NCI-H774 (cell line): ENCODE measurements at regions not wholly inside any gene's neighbourhood (a gene's known extent, or its start where the extent isn't known, plus 50 kb on each side); places are given as distances from the start of the nearest gene placed in this dataset.
"Not testable (repeated sequence)": the region's sequence is repeated elsewhere in the genome, so short reads cannot be mapped to it uniquely, and the experiment has no call there.

Experiments
- DNase-seq: peaks from one replicate; lab custom pipeline; 2025; lab: John Stamatoyannopoulos, UW

GRCh38 chr6:27582928-27583725, 110.2 kb upstream of the ZNF184 start:
- DNase-seq, result peak; percentile 18

GRCh38 chr6:27579973-27580372, 107.1 kb upstream of the ZNF184 start:
- no peak for DNase-seq

GRCh38 chr6:27577922-27578321, 105.0 kb upstream of the ZNF184 start:
- no peak for DNase-seq

DNA sequence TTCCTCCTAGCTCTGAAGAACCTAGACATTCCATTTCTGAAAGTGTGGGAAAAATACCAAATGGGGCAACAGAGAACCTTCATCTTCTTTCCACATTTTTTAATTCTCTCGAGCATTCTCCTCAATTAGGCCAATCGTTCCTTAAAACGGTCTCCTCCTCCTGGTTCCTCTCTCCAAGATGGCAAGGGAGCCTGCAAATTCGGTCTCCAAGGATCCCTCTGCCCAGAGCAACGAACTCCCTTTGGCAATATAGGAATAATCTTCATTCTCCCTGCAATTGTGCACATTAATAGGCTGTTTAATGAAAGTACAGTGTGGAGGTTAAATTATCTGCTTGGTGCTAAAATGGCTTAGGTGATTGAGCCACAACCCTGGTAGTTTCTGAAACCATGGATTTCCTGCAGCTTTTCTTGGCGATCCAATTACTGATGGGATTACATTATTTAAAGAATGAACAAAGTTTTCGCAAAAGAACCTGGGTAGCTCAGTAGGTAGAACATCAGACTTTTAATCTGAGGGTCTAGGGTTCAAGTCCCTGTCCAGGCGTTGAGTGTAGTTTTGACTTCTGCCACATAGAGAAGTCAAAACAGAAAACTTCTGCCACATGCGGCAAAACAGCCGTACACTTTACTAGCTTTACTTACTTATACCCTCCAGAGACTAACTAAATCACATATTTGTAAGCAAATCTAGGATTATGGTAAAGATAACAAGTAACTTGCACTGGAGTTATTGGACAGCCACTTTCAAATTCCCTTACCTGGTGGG, 102.9 kb upstream of the ZNF184 start:
- DNase-seq, result no peak

DNA sequence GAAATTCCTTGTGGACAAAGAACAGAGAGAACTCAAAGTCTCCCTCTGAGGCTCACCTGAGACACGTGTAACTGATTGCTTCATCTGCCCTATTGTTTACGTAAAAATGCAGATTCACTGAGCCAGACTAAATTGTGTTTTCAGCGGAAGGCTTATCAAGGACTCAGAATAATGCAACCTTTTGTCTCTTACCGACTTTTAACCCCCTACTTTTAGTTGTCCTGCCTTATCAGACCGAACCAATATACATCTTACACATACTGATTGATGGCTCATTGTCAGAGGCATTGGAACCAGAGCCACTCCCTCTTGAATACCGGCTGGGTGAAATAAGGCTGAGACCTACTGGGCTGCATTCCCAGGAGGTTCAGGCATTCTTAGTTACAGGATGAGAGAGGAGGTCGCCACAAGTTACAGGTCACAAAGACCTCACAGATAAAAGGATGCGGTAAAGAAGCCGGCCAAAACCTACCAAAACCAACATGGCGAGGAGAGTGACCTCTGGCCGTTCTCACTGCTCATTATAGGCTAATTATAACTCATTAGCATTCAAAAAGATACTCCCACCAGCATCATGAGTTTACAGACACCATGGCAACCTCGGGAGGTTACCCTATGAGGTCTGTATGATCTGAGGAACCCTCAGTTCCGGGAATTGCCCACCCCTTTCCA, 95.5 kb upstream of the ZNF184 start:
- no peak for DNase-seq

GRCh38 chr6:27565839-27566779, 93.2 kb upstream of the ZNF184 start:
- DNase-seq, result no peak

DNA sequence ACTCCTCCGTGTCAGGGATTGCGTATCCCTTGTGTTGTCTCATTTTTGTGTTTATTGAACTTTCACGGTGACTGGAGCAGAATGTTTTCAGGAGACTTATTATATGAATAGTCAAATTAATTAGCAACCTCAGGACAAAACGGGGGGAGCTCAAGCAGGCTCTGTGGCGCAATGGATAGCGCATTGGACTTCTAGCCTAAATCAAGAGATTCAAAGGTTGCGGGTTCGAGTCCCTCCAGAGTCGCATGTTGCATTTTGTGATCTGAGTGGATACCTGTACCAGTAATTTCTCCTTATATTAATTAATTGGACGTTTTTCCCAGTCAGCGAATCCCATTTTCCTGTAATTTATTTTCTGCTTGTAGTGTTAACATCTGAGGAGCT, 89.1 kb upstream of the ZNF184 start:
- DNase-seq, result no peak

DNA sequence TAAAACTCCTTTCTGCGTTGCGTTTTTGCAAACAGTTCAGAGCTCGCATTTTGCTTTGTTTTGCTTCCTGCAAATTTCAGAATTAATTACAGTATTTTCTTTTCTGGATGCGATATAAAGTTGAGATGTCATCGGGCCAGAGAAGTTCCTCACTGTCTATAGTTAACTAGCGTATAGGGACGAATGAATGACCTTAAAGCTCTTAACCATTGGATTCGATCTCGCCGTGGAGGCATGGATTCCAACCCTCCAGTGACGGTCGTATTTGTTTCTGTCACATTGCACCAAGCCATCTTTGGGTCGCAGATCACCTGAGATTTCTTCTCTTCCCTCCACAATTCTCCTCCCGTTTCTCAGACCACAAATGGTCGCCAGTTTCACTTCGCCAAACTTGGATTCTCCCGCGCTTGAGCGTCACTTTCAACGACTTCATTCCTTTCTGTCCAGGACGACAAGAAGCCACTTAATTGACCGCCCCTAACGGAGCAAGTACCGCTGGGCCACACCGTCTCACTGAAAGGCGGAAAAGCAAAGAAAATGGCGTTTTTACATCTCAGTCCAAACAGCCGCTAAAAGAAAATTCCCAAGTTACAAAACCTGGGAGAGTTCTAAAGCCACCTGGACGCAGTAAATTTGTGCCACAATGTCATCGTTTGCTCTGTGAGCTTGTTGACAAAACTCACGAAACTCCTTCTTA, 85.3 kb upstream of the ZNF184 start:
- DNase-seq, result no peak

- DNase-seq, result no peak
Observed at GRCh38 chr6:27556406-27556805, 83.5 kb upstream of the ZNF184 start.

- peak; percentile 34 for DNase-seq
Observed at GRCh38 chr6:27553123-27553904, 80.4 kb upstream of the ZNF184 start.

DNA sequence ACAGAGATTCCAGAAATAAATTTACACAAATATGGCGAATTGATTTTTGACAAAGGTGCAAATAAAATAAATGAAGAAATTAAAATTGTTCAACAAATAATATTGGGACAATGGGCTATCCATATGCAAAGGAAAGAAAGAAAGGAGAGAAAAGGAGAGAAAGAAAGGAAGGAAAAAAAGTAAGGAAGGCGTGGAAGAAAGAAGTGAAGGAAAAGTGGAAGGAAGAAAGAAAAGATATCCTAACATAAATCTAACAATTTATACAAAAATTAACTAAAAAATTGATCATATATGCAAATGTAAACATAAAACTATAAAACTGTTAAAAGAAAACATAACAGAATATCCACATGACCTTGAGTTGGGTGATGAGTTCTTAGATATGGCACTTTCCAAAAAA, 78.7 kb upstream of the ZNF184 start:
- no peak for DNase-seq

DNA sequence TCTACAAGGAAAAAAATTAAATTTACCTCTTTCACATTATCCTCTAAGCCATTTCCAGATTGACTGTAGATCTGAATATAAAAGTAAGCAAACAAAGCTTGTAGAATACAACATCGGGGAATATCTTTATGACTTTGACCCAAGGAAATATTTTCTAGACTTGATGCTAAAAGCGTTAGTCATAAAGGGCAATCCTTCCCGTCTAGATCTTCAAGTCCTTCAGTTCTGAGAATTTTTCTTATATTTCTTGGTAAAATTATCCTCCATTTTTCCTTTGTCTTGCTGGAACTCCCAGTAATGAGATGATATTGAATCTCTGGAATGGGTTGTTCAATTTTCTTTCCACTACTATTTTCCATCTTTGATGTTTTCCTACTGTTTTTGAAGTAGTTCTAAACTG, 77.8 kb upstream of the ZNF184 start:
- no peak for DNase-seq

GRCh38 chr6:27549241-27549598, 76.3 kb upstream of the ZNF184 start:
- not testable (repeated sequence) for DNase-seq

GRCh38 chr6:27547157-27548075, 74.5 kb upstream of the ZNF184 start:
- peak; percentile 26 for DNase-seq

DNA sequence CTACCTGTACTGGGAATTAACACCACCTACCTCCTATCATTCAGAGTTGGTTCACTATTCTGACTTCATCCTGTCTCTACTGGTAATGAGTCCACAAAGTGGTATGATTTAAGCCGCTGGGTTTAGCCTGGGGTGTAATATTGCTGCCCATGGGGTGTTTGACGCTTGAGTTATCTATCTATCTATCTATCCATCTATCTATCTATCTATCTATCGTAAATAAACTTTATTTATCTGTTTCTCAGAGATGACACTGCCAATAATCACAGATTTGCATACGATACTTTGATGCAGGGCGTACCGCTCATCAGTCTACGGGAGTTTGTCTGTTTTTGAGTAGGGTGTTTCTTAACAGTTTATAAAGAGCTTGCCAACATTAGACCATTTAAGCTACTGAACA, 73.6 kb upstream of the ZNF184 start:
- no peak for DNase-seq

DNA sequence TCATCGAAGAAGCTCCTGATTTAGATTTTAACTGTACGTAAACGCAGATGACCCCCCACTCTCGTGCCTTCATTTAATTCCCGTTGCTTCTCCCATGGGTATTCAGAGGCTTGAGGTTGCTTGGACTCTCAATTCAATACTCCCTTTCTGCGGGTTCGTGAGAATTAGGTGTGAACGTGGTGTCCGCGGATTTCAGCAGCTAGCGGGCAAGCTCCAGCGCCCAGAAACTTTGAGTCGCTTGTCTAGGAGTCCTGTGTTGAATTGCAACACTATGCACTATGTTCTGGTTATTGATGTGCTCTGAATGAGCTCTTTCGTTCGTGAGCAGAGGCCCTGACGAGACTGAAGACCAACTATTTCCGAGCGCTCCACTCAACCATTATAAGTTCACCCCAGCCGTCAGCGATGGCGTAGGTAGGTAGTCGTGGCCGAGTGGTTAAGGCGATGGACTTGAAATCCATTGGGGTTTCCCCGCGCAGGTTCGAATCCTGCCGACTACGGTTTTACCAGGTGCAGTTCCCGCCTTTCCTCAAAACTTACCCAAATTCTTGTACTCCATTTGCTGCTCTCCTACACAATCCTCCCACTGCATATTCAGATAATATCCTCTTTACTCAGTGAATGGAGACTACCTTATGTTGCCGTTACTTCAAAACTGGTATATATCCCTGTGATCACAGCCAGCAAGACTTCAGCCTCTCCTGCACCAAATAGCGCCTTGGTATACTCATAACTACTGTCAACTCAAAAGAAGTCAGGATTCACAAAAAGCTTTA, 72.6 kb upstream of the ZNF184 start:
- DNase-seq, result peak; percentile 12

DNA sequence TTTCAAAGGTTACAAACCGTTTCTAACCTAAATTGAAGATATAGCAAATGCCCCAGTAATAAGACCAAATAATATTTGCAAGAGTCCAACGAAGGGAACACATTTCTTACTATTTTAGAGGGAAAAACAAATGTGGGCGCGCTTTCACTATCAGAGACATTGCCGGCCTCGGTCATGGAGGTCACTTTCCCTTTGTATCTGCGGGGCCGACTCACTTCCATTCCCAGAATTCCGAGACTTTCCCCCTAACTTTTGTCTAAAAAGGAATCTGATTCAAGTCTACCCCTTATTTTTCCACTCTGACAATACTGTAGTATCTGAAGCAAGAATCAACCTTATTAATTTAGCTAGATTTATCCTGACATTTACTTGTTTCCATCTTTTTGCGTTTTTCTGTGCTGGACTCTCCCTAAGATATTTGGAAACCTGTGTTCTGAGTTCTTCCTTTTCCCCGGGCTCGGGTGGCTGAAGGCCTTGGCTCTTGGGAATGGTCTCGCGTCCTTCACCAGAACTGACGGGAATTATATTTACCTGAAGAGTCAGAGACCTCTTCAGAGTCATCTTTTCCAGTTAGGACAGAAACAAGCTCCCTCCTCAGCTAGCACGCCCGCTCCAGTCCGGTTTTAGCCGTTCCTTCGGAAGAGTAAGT, 71.8 kb upstream of the ZNF184 start:
- DNase-seq, result no peak

DNA sequence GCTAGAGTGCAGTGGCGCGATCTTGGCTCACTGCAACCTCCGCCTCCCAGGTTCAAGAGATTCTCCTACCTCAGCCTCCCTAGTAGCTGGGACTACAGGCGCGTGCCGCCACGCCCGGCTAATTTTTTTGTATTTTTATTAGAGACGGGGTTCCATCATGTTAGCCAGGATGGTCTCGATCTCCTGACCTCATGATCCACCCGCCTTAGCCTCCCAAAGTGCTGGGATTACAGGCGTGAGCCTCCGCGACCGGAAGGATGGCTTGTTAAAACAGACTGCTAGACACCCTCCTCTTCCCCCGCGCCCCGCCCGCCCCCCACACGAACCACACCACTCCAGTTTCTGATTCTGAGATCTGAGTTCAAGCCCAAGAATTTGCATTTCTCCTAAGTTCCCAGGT, 71.2 kb upstream of the ZNF184 start:
- not testable (repeated sequence) for DNase-seq
